T-helper 1 cell treated with Interleukin-12 subunit alpha and Interleukin-12 subunit beta and Interleukin-4 antibody, amounts not matched to agents 30 μg/mL and 1 μg/mL, for 36 hours (primary cell): ENCODE measurements at regions not wholly inside any gene's neighbourhood (a gene's known extent, or its start where the extent isn't known, plus 50 kb on each side); places are given as distances from the start of the nearest gene placed in this dataset.
"Not testable (repeated sequence)": the region's sequence is repeated elsewhere in the genome, so short reads cannot be mapped to it uniquely, and the experiment has no call there.

ENCODE experiments used
- H3K27ac Mint-ChIP-seq: one replicate; pipeline ENCODE4 v1.8.0; 2021; ENCODE audit warnings: mild to moderate bottlenecking, mixed read lengths
- H3K27me3 Mint-ChIP-seq: one replicate; pipeline ENCODE4 v1.8.0; 2021; ENCODE audit warnings: low read depth, mixed read lengths
- H3K36me3 Mint-ChIP-seq: one replicate; pipeline ENCODE4 v1.8.0; 2021; ENCODE audit warnings: low read depth, mixed read lengths
- H3K4me1 Mint-ChIP-seq: one replicate; pipeline ENCODE4 v1.8.0; 2021; ENCODE audit warnings: low read depth, mixed read lengths
- H3K4me3 Mint-ChIP-seq: one replicate; pipeline ENCODE4 v1.8.0; 2021; ENCODE audit warnings: mild to moderate bottlenecking, moderate library complexity, mixed read lengths
- H3K9me3 Mint-ChIP-seq: one replicate; pipeline ENCODE4 v1.8.0; 2021; ENCODE audit warnings: mixed read lengths

DNA sequence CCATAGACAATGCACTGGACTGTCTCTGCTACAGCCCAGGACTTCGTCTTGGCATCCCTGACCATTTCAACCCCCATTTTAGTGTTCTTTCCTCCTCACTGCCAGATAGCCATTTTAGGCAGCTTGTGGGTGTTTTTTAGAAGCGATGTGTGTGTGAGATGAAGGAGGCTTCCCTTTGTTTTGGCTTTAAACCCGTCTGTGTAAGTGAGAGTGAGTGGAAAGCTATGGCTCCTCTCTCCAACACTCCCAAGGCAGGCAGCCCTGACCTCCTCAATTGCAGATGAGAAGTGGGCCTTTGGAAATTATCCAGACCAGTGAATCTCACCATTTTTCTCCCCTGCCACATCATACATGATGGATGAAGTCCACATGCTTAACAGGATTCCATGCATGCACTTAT lies 70.3 kb upstream of the PGBD5 start:
- Mint-ChIP-seq H3K4me1 (no peaks in the 10 kb centered on the region), H3K4me3 (no peak overlapping the region), H3K27ac (no peak overlapping the region), H3K36me3 (no peaks in the 10 kb centered on the region), H3K9me3 (no peaks in the 10 kb centered on the region), H3K27me3 (peaks cover 9% of the 10 kb centered on the region)

DNA sequence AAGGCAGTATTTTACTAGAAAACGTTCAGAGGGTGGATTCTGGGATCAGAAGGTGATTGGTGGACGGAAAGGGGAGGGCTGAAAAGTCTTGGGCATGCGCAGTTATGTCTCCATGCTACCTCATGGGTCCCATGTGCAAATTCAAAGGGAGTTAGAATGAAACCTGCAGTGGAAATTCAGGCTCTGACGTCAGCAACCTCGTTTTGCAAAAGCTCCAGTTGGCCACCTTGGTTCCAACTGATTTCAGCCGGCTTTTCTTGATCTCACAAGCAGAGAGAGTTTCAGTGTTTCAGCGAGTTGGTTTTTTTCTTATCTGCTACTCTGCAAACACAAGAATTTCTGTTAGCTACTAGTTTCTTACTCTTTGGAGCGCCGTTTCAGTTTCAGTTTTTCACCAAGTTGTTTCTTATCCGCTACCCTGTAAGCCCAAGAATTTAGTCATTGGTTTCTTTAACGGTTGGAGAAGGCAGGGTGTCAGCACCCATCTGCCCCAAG lies 69.8 kb upstream of the PGBD5 start:
- Mint-ChIP-seq H3K27me3 (peaks cover 9% of the 10 kb centered on the region), H3K4me3 (no peak overlapping the region)

GRCh38 chr1:230495076-230495475 lies 68.9 kb upstream of the PGBD5 start:
- Mint-ChIP-seq H3K27ac (no peak overlapping the region), H3K9me3 (no peaks in the 10 kb centered on the region), H3K36me3 (no peaks in the 10 kb centered on the region), H3K27me3 (peaks cover 9% of the 10 kb centered on the region), H3K4me3 (no peak overlapping the region), H3K4me1 (no peaks in the 10 kb centered on the region)

More for the DNA sequence above, 69.8 kb upstream of the PGBD5 start:
- Mint-ChIP-seq H3K27ac (no peak overlapping the region), H3K4me1 (no peaks in the 10 kb centered on the region), H3K36me3 (no peaks in the 10 kb centered on the region), H3K9me3 (no peaks in the 10 kb centered on the region)

GRCh38 chr1:230494514-230494913 lies 68.4 kb upstream of the PGBD5 start:
- no peaks in the 10 kb centered on the region for H3K9me3 Mint-ChIP-seq
- no peak overlapping the region for H3K27ac Mint-ChIP-seq
- H3K36me3 Mint-ChIP-seq, result no peaks in the 10 kb centered on the region
- no peak overlapping the region for H3K4me3 Mint-ChIP-seq
- H3K4me1 Mint-ChIP-seq, result no peaks in the 10 kb centered on the region
- H3K27me3 Mint-ChIP-seq, result peaks cover 9% of the 10 kb centered on the region

- Mint-ChIP-seq H3K4me1 (no peaks in the 10 kb centered on the region), H3K27me3 (peaks cover 12% of the 10 kb centered on the region), H3K36me3 (no peaks in the 10 kb centered on the region), H3K27ac (no peak overlapping the region), H3K9me3 (no peaks in the 10 kb centered on the region), H3K4me3 (no peak overlapping the region)
Observed at GRCh38 chr1:230494026-230494425, 67.9 kb upstream of the PGBD5 start.

- Mint-ChIP-seq H3K27ac (no peak overlapping the region), H3K9me3 (no peaks in the 10 kb centered on the region), H3K27me3 (peaks cover 12% of the 10 kb centered on the region), H3K4me1 (no peaks in the 10 kb centered on the region), H3K36me3 (no peaks in the 10 kb centered on the region), H3K4me3 (no peak overlapping the region)
Observed at GRCh38 chr1:230493264-230493663, 67.1 kb upstream of the PGBD5 start.

DNA sequence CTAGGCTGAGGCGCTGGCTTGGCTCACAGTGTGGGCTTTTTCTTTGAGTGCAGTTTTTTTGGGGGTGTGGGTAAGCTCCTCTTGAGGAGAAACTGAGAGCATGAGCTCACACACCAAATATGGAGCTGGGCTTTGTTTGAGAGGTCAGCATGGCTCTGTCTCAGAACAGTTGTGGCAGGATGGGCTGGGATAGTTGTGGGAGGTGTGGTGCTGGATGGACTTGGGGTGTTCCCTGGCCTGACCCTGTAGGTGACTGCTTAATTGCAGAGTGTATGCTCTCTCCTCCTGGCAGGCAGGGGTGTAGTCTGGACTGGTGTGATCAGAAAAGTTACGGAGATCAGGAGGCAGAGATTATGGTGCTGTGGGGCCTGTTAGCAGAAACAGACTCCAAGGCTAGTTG lies 64.3 kb upstream of the PGBD5 start:
- H3K9me3 Mint-ChIP-seq, result no peaks in the 10 kb centered on the region
- H3K4me1 Mint-ChIP-seq, result no peaks in the 10 kb centered on the region
- H3K27me3 Mint-ChIP-seq, result peaks cover 21% of the 10 kb centered on the region
- no peak overlapping the region for H3K27ac Mint-ChIP-seq
- H3K4me3 Mint-ChIP-seq, result no peak overlapping the region
- no peaks in the 10 kb centered on the region for H3K36me3 Mint-ChIP-seq

GRCh38 chr1:230487773-230488428 lies 61.8 kb upstream of the PGBD5 start:
- Mint-ChIP-seq H3K27ac (no peak overlapping the region), H3K4me3 (no peak overlapping the region), H3K27me3 (peaks cover 22% of the 10 kb centered on the region), H3K9me3 (no peaks in the 10 kb centered on the region), H3K36me3 (no peaks in the 10 kb centered on the region), H3K4me1 (no peaks in the 10 kb centered on the region)

DNA sequence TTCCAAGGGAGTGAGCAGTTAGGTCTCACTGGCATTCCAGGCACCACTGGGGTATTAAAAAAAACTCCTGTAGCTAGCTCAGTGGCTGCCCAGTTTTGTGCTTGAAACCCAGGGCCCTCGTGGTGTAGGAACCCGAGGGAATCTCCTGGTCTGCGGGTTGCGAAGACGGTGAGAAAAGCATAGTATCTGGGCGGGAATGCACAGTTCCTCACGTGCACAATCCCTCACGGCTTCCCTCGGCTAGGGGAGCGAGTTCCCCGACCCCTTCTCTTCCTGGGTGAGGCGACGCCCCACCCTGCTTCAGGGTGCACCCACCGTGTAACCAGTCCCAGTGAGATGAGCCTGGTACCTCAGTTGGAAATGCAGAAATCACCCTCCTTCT lies 50.5 kb upstream of the PGBD5 start:
- H3K36me3 Mint-ChIP-seq, result no peaks in the 10 kb centered on the region
- H3K4me3 Mint-ChIP-seq, result no peak overlapping the region
- H3K4me1 Mint-ChIP-seq, result no peaks in the 10 kb centered on the region
- peaks cover 20% of the 10 kb centered on the region for H3K27me3 Mint-ChIP-seq
- no peaks in the 10 kb centered on the region for H3K9me3 Mint-ChIP-seq
- H3K27ac Mint-ChIP-seq, result no peak overlapping the region

- H3K9me3 Mint-ChIP-seq, H3K4me1 Mint-ChIP-seq, H3K36me3 Mint-ChIP-seq, H3K27ac Mint-ChIP-seq, H3K4me3 Mint-ChIP-seq: not testable (repeated sequence)
- H3K27me3 Mint-ChIP-seq, result peaks cover 20% of the 10 kb centered on the region
Observed at GRCh38 chr1:230475856-230476621, 49.9 kb upstream of the PGBD5 start.
